Body of pancreas (tissue), 4 donors: ENCODE measurements at regions not wholly inside any gene's neighbourhood (a gene's known extent, or its start where the extent isn't known, plus 50 kb on each side); places are given as distances from the start of the nearest gene placed in this dataset.

Experiments used
- ATAC-seq: fragments of 150-250 bp; one replicate; pipeline ENCODE4 v1.9.1; 2016
- DNase-seq, 4 donors: peaks; one replicate each; pipeline ENCODE4 v3.0.0-alpha.2; 2019
- H3K27ac ChIP-seq, 4 donors: fragments of 200-600 bp; sonication (generic); 1 replicate in 3 of 4; 2 replicates in 1 of 4; pipeline versions ENCODE4 v1.5.1 to v1.6.1; 2016 to 2019; ENCODE audit warnings: mild to moderate bottlenecking in 1 of 4, mixed read lengths in 1 of 4, moderate library complexity in 1 of 4
- H3K27me3 ChIP-seq, 2 donors: fragments of 200-600 bp; sonication (generic); one replicate each; pipeline ENCODE4 v1.6.0; 2016; ENCODE audit warnings: mild to moderate bottlenecking in 1 of 2
- H3K36me3 ChIP-seq, 2 donors: fragments of 200-600 bp; sonication (generic); replicated peaks in 1 of 2; 2 replicates each; pipeline ENCODE4 v1.5.1; 2016; ENCODE audit warnings: low read depth in 2 of 2; ENCODE audit not compliant: insufficient read depth in 1 of 2
- H3K4me1 ChIP-seq: fragments of 200-600 bp; sonication (generic); one replicate; pipeline ENCODE4 v1.6.0; 2016
- H3K4me3 ChIP-seq, 2 donors: fragments of 200-600 bp; sonication (generic); 1 replicate in 1 of 2; 2 replicates in 1 of 2; pipeline ENCODE4 v1.5.1; 2016 to 2019
- H3K9me3 ChIP-seq, 3 donors: fragments of 200-600 bp; sonication (generic); 1 replicate in 2 of 3; 2 replicates in 1 of 3; pipeline ENCODE4 v1.5.1; 2016
- POLR2A ChIP-seq, 3 donors: fragments of 450-650 bp; IDR thresholded peaks; one replicate each; pipeline ENCODE4 v1.6.1; 2016; ENCODE audit warnings: antibody characterized with exemption in 3 of 3, mild to moderate bottlenecking in 2 of 3
- WGBS, 2 donors: methylation state at CpG; one replicate each; pipeline ENCODE4 v1.1.5; 2017; 5-methylcytosine and 5-hydroxymethylcytosine counted together
- intact Hi-C: fragments of 100-400 bp; cut with DNase I; formaldehyde crosslinking; loops from one replicate; pipeline ENCODE4 v1.15.1; 2023
- TF ChIP-seq, protein P1 (sequence below), 7 experiments: fragments of 450-650 bp in 4 of 7; fragments of 200-600 bp in 3 of 7; sonication (generic) in 3 of 7; IDR thresholded peaks; one replicate each; pipeline ENCODE4 v1.5.1; 2016 to 2019; ENCODE audit warnings: antibody characterized with exemption in 7 of 7

- Histone ChIP-seq H3K36me3 (no peaks in the 10 kb centered on the region), H3K27ac (no peak overlapping the region), H3K27me3 (no peaks in the 10 kb centered on the region), H3K4me1 (no peaks in the 10 kb centered on the region), H3K9me3 (no peaks in the 10 kb centered on the region), H3K4me3 (no peak overlapping the region)
- no peak for ATAC-seq
- DNase-seq, result no peak
- intact Hi-C loops, result no loop called here
- WGBS, 2 donors, result 36 to 43% methylated on average over 11 of the region's 11 CpGs
- TF ChIP-seq, protein P1, sequence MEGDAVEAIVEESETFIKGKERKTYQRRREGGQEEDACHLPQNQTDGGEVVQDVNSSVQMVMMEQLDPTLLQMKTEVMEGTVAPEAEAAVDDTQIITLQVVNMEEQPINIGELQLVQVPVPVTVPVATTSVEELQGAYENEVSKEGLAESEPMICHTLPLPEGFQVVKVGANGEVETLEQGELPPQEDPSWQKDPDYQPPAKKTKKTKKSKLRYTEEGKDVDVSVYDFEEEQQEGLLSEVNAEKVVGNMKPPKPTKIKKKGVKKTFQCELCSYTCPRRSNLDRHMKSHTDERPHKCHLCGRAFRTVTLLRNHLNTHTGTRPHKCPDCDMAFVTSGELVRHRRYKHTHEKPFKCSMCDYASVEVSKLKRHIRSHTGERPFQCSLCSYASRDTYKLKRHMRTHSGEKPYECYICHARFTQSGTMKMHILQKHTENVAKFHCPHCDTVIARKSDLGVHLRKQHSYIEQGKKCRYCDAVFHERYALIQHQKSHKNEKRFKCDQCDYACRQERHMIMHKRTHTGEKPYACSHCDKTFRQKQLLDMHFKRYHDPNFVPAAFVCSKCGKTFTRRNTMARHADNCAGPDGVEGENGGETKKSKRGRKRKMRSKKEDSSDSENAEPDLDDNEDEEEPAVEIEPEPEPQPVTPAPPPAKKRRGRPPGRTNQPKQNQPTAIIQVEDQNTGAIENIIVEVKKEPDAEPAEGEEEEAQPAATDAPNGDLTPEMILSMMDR (IDR thresholded peaks at IDR 0.05), result no peak
- TF ChIP-seq POLR2A (IDR thresholded peaks at IDR 0.05), result no peak
Measured at GRCh38 chr14:25252793-25253192, 202.8 kb upstream of the STXBP6 start.

DNA sequence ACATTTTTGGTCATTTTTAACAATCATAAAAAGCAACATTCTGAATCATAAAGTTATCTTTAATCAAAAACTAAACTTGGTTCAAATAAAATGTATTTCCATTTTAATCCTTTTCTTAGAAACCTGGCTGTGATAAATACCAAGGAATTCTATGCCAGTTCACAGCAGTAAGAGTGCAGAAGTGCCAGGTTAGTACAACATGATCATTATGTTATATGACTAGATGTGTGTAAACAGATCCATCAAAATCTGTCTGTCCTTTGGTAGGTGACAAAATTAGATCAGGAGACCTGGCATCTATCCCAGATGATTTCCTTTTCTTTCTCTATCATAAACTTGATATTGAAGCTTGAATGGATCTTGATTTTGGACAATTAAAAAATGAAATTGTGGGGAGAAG, 200.6 kb upstream of the STXBP6 start:
- Histone ChIP-seq H3K4me1 (no peaks in the 10 kb centered on the region), H3K27me3 (no peaks in the 10 kb centered on the region), H3K36me3 (no peaks in the 10 kb centered on the region), H3K27ac (no peak overlapping the region), H3K9me3 (no peaks in the 10 kb centered on the region), H3K4me3 (no peak overlapping the region)
- DNase-seq, result no peak
- no peak for ATAC-seq
- intact Hi-C loops, result no loop called here
- TF ChIP-seq, protein P1 (IDR thresholded peaks at IDR 0.05), result no peak
- TF ChIP-seq POLR2A (IDR thresholded peaks at IDR 0.05), result no peak

DNA sequence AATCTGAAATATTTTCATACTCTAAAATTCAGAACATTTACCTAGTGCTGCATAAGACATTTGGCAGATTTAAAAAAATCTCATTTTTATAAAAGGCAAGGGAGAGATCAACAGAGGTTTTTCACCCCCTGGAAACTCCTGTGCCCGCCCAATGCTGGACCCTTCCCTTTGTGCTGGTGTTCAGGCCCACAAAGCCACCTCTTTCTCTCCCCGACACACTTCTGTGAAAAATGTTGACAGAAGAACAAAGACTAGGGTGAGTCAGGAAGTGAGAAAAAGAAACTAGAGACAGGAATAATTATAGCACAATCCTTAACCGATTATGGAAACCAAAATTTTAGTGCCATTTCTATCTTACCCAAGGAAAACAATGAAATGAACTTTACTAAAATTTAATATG, 197.7 kb upstream of the STXBP6 start:
- ATAC-seq, result no peak
- H3K36me3 ChIP-seq, result no peaks in the 10 kb centered on the region
- intact Hi-C loops, result no loop called here
- no peaks in the 10 kb centered on the region for H3K9me3 ChIP-seq
- H3K27me3 ChIP-seq, result no peaks in the 10 kb centered on the region
- H3K4me1 ChIP-seq, result no peaks in the 10 kb centered on the region
- no peak overlapping the region for H3K27ac ChIP-seq
- DNase-seq, result no peak
- TF ChIP-seq, protein P1 (IDR thresholded peaks at IDR 0.05), result no peak
- TF ChIP-seq POLR2A (IDR thresholded peaks at IDR 0.05), result no peak
- WGBS, 2 donors, result 56 to 69% methylated on average over 3 of the region's 3 CpGs
- H3K4me3 ChIP-seq, result no peak overlapping the region

DNA sequence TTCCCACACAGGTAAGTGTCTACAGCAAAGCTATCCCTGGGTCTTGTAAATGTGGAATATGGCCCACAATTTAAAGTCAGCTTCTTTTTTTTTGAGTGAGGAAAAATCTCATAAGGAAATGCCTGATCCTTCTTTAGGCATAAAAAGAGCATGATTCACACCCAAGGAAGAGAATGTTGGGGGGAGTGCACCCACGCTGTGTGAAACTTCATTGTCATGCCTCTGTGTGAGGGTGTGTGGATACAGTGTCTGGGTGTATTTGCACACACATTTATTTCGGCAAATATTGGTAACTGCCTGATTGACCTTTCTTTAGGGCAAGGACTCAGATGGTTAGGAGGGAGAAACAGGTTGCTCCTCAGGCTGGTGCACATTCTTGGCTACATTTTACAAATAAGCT, 196.8 kb upstream of the STXBP6 start:
- TF ChIP-seq, protein P1 (IDR thresholded peaks at IDR 0.05), result no peak
- TF ChIP-seq POLR2A (IDR thresholded peaks at IDR 0.05), result no peak
- no peak for DNase-seq
- H3K36me3 ChIP-seq, result no peaks in the 10 kb centered on the region
- intact Hi-C loops, result no loop called here
- no peak for ATAC-seq
- H3K4me1 ChIP-seq, result no peaks in the 10 kb centered on the region
- no peak overlapping the region for H3K27ac ChIP-seq
- 50 to 55% methylated on average over 2 of the region's 2 CpGs for WGBS, 2 donors
- no peaks in the 10 kb centered on the region for H3K27me3 ChIP-seq
- no peaks in the 10 kb centered on the region for H3K9me3 ChIP-seq
- H3K4me3 ChIP-seq, result no peak overlapping the region

DNA sequence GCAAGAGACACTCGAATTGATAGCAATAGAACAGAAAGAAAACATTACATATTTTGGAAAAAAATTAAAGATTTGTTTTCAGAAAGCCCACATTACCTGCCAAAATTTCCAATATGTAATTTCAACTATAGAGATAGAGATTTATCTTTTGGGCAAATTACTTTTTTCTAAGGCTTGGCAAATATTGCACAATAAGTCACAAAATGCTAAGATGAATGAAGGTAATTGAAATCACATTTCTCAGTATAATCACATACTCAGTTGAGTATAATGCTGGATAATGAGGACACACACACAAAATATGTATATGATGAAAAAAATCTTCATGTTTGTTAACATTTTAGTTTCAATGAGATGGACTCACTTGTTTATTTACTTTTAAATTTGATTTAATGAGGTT, 189.2 kb upstream of the STXBP6 start:
- Histone ChIP-seq H3K4me3 (no peak overlapping the region), H3K4me1 (no peaks in the 10 kb centered on the region), H3K27ac (no peak overlapping the region), H3K9me3 (no peaks in the 10 kb centered on the region), H3K36me3 (no peaks in the 10 kb centered on the region), H3K27me3 (no peaks in the 10 kb centered on the region)
- DNase-seq (no peak), ATAC-seq (no peak)
- intact Hi-C loops, result no loop called here
- WGBS, 2 donors, result 32 to 35% methylated on average over 1 of the region's 1 CpG
- TF ChIP-seq POLR2A (IDR thresholded peaks at IDR 0.05), result no peak
- TF ChIP-seq, protein P1 (IDR thresholded peaks at IDR 0.05), result no peak
